Astrocyte (in vitro differentiated cells and primary cell): ENCODE measurements at regions not wholly inside any gene's neighbourhood (a gene's known extent, or its start where the extent isn't known, plus 50 kb on each side); places are given as distances from the start of the nearest gene placed in this dataset.

Source experiments
- DNase-seq: peaks from one replicate; pipeline ENCODE4 v3.0.0-alpha.2; 2010; ENCODE audit warnings: low read depth
- FAIRE-seq: peaks from 2 replicates; lab custom pipeline; 2011; peaks lifted over from hg19 to GRCh38; lab: Jason Lieb, UNC
- H2AFZ ChIP-seq: 2 replicates; pipeline ENCODE4 v1.6.0; 2012; ENCODE audit warnings: low read depth, low read length, inconsistent platforms
- H3K27ac ChIP-seq: 2 replicates; pipeline ENCODE4 v1.5.1; 2011; ENCODE audit warnings: low read depth, low read length, inconsistent platforms
- H3K27me3 ChIP-seq: 2 replicates; pipeline ENCODE4 v1.6.0; 2011; ENCODE audit warnings: low read length, inconsistent platforms; ENCODE audit not compliant: insufficient read depth
- H3K36me3 ChIP-seq: 2 replicates; pipeline ENCODE4 v1.5.1; 2011; ENCODE audit warnings: low read length, inconsistent platforms; ENCODE audit not compliant: insufficient read depth
- H3K4me1 ChIP-seq: 2 replicates; pipeline ENCODE4 v1.5.1; 2011; ENCODE audit warnings: low read length, inconsistent platforms; ENCODE audit not compliant: insufficient read depth
- H3K4me2 ChIP-seq: 2 replicates; pipeline ENCODE4 v1.6.0; 2012; ENCODE audit warnings: low read length, inconsistent platforms
- H3K4me3 ChIP-seq: 2 replicates; pipeline ENCODE4 v1.5.1; 2011; ENCODE audit warnings: low read depth, mild to moderate bottlenecking, low read length, inconsistent platforms; ENCODE audit not compliant: insufficient read depth
- H3K79me2 ChIP-seq: 2 replicates; pipeline ENCODE4 v1.6.0; 2012; ENCODE audit warnings: mild to moderate bottlenecking, low read length, inconsistent platforms; ENCODE audit not compliant: insufficient read depth
- H3K9ac ChIP-seq: 2 replicates; pipeline ENCODE4 v1.6.0; 2012; ENCODE audit warnings: mild to moderate bottlenecking, low read length, inconsistent platforms
- H3K9me3 ChIP-seq: 2 replicates; pipeline ENCODE4 v1.5.1; 2012; ENCODE audit warnings: low read depth, mild to moderate bottlenecking, low read length, inconsistent platforms; ENCODE audit not compliant: insufficient read depth
- H4K20me1 ChIP-seq: 2 replicates; pipeline ENCODE4 v1.6.0; 2012; ENCODE audit warnings: low read length, inconsistent platforms; ENCODE audit not compliant: insufficient read depth
- H3K27ac Mint-ChIP-seq: one replicate; pipeline ENCODE4 v1.8.0; 2021; ENCODE audit warnings: mild to moderate bottlenecking, mixed read lengths; ENCODE audit not compliant: unreplicated experiment
- H3K27me3 Mint-ChIP-seq: one replicate; pipeline ENCODE4 v1.8.0; 2021; ENCODE audit warnings: low read depth, mixed read lengths; ENCODE audit not compliant: unreplicated experiment
- H3K36me3 Mint-ChIP-seq: one replicate; pipeline ENCODE4 v1.8.0; 2021; ENCODE audit warnings: low read depth, mixed read lengths; ENCODE audit not compliant: unreplicated experiment
- H3K4me1 Mint-ChIP-seq: one replicate; pipeline ENCODE4 v1.8.0; 2021; ENCODE audit warnings: low read depth, mixed read lengths; ENCODE audit not compliant: unreplicated experiment
- H3K4me3 Mint-ChIP-seq: one replicate; pipeline ENCODE4 v1.8.0; 2021; ENCODE audit warnings: mild to moderate bottlenecking, moderate library complexity, mixed read lengths; ENCODE audit not compliant: unreplicated experiment
- H3K9me3 Mint-ChIP-seq: one replicate; pipeline ENCODE4 v1.8.0; 2021; ENCODE audit warnings: mild to moderate bottlenecking, mixed read lengths; ENCODE audit not compliant: unreplicated experiment
- EZH2 ChIP-seq: IDR thresholded peaks from 2 replicates; pipeline ENCODE4 v1.6.1; 2012; ENCODE audit warnings: mild to moderate bottlenecking, low read length, inconsistent platforms; ENCODE audit not compliant: insufficient read depth
- TF ChIP-seq, protein P1 (sequence below): IDR thresholded peaks from 2 replicates; pipeline ENCODE4 v1.5.1; 2011; ENCODE audit warnings: low read depth, mild to moderate bottlenecking, inconsistent platforms, low read length, moderate library complexity; ENCODE audit not compliant: insufficient read depth

DNA sequence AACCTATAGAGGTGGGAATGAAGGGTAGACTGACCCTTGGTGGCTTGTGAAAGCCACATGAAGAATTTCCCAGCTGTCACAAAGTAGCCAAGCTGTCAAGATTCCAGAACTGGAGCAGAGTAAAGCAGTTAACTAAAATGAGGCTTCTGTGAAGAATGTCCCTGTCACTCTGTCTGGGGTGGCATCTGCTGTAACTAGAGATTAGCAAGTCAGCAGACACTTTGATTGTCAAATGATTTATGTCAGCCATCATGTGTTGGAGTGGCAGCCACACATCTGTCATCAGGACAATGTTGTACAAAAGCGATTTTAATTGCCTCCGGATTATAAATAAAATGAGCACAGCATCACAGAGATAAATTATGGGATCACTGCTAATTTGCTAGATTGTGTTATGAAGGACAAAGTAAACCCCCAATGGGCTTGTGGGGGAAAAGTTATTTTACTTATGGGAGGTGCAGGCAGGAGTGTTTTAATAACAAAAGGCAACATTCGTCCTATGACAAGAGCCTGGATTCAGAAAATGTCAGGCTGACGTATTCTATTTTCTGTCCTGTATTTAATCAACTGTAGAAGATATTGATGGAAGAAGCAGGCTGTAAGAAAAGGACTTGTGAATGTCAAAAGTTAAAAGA, 270.9 kb downstream of the FAM181B start:
- Histone ChIP-seq H3K79me2 (no peaks in the 10 kb centered on the region), H3K27ac (no peak overlapping the region), H2AFZ (no peak overlapping the region), H3K27me3 (no peaks in the 10 kb centered on the region), H3K36me3 (no peaks in the 10 kb centered on the region), H3K9me3 (no peaks in the 10 kb centered on the region), H3K4me1 (no peaks in the 10 kb centered on the region), H3K4me3 (no peak overlapping the region), H3K9ac (no peak overlapping the region), H4K20me1 (no peaks in the 10 kb centered on the region), H3K4me2 (no peak overlapping the region)
- DNase-seq (no peak), FAIRE-seq (no peak)
- Mint-ChIP-seq H3K9me3 (no peaks in the 10 kb centered on the region), H3K36me3 (no peaks in the 10 kb centered on the region), H3K27ac (no peak overlapping the region), H3K4me1 (no peaks in the 10 kb centered on the region), H3K27me3 (no peaks in the 10 kb centered on the region), H3K4me3 (no peak overlapping the region)
- TF ChIP-seq, protein P1, sequence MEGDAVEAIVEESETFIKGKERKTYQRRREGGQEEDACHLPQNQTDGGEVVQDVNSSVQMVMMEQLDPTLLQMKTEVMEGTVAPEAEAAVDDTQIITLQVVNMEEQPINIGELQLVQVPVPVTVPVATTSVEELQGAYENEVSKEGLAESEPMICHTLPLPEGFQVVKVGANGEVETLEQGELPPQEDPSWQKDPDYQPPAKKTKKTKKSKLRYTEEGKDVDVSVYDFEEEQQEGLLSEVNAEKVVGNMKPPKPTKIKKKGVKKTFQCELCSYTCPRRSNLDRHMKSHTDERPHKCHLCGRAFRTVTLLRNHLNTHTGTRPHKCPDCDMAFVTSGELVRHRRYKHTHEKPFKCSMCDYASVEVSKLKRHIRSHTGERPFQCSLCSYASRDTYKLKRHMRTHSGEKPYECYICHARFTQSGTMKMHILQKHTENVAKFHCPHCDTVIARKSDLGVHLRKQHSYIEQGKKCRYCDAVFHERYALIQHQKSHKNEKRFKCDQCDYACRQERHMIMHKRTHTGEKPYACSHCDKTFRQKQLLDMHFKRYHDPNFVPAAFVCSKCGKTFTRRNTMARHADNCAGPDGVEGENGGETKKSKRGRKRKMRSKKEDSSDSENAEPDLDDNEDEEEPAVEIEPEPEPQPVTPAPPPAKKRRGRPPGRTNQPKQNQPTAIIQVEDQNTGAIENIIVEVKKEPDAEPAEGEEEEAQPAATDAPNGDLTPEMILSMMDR: no peak
- no peak for TF ChIP-seq EZH2

DNA sequence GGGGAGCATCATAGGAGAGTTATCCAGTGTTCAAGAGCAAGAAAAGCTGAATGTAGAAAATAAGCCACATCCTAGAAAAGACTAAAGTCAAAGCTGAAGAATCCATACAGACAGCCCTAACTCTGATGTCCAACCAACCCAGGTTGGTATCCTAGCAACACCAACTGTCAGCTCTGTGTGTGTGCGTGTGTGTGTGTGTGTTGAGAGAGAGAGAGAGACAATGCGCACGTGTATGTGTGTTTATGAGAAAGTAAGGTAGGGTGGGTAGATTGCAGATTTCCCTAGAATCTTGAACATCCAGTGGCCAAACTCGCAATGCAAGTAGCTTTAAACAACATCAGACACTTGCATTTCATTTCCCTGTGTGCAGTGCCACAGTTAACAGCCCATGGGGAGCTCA, 274.9 kb downstream of the FAM181B start:
- Mint-ChIP-seq H3K4me3 (no peak overlapping the region), H3K4me1 (peaks cover 2% of the 10 kb centered on the region), H3K36me3 (no peaks in the 10 kb centered on the region), H3K27ac (no peak overlapping the region), H3K27me3 (no peaks in the 10 kb centered on the region), H3K9me3 (no peaks in the 10 kb centered on the region)
- no peak for DNase-seq
- H3K27ac ChIP-seq: no peak overlapping the region
- H3K27me3 ChIP-seq: no peaks in the 10 kb centered on the region
- no peak overlapping the region for H3K4me2 ChIP-seq
- no peaks in the 10 kb centered on the region for H3K9me3 ChIP-seq
- H4K20me1 ChIP-seq: no peaks in the 10 kb centered on the region
- H3K4me3 ChIP-seq: no peak overlapping the region
- no peak overlapping the region for H3K9ac ChIP-seq
- no peak for FAIRE-seq
- H3K4me1 ChIP-seq: no peaks in the 10 kb centered on the region
- no peaks in the 10 kb centered on the region for H3K36me3 ChIP-seq
- TF ChIP-seq EZH2: no peak
- TF ChIP-seq, protein P1: no peak
- no peaks in the 10 kb centered on the region for H3K79me2 ChIP-seq
- no peak overlapping the region for H2AFZ ChIP-seq

DNA sequence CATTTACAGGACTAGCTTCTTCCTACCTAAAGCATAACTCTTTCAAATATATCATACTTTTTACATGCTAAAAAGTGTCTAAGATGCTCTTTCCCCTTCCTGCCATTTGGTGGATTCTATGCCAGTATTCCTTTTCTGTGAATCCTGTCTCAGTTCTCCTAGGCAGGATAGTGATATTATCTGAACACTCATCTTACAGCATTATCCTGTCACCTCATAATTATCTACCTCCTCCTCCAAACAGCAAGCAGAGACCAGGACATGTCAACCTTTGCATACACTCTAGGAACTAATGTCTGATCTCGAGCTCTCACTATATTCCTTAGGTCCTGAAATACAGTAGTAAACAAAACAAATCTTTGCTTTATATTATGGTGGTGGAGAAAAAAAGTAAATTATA, 275.5 kb downstream of the FAM181B start:
- H3K27ac Mint-ChIP-seq: no peak overlapping the region
- Histone ChIP-seq H3K36me3 (no peaks in the 10 kb centered on the region), H3K9me3 (no peaks in the 10 kb centered on the region), H3K9ac (no peak overlapping the region), H3K27ac (no peak overlapping the region), H4K20me1 (no peaks in the 10 kb centered on the region), H3K4me1 (no peaks in the 10 kb centered on the region), H3K4me3 (no peak overlapping the region), H3K79me2 (no peaks in the 10 kb centered on the region), H2AFZ (no peak overlapping the region), H3K4me2 (no peak overlapping the region), H3K27me3 (no peaks in the 10 kb centered on the region)
- H3K36me3 Mint-ChIP-seq: no peaks in the 10 kb centered on the region
- TF ChIP-seq, protein P1: no peak
- TF ChIP-seq EZH2: no peak
- FAIRE-seq (no peak), DNase-seq (no peak)
- H3K4me3 Mint-ChIP-seq: no peak overlapping the region
- H3K27me3 Mint-ChIP-seq: no peaks in the 10 kb centered on the region
- no peaks in the 10 kb centered on the region for H3K9me3 Mint-ChIP-seq
- H3K4me1 Mint-ChIP-seq: peaks cover 2% of the 10 kb centered on the region
